Activated T-helper 2 cell treated with anti-CD3 and anti-CD28 coated beads, Interferon-gamma antibody, Interleukin-2, Interleukin-4, amounts not matched to agents 10 μg/mL and 5 μg/mL and 100 μg/mL, durations not matched to agents 14 hours and 24 hours and 36 hours (primary cell): ENCODE measurements at regions not wholly inside any gene's neighbourhood (a gene's known extent, or its start where the extent isn't known, plus 50 kb on each side); places are given as distances from the start of the nearest gene placed in this dataset.

Source experiments
- DNase-seq: peaks from one replicate; pipeline ENCODE4 v3.0.0; 2021; ENCODE audit warnings: low spot score
- H3K27ac Mint-ChIP-seq: one replicate; pipeline ENCODE4 v1.8.0; 2021; ENCODE audit warnings: mixed read lengths
- H3K27me3 Mint-ChIP-seq: one replicate; pipeline ENCODE4 v1.8.0; 2021; ENCODE audit warnings: low read depth, mixed read lengths
- H3K36me3 Mint-ChIP-seq: one replicate; pipeline ENCODE4 v1.8.0; 2021; ENCODE audit warnings: low read depth, mixed read lengths
- H3K4me1 Mint-ChIP-seq: one replicate; pipeline ENCODE4 v1.8.0; 2021; ENCODE audit warnings: low read depth, mixed read lengths
- H3K4me3 Mint-ChIP-seq: one replicate; pipeline ENCODE4 v1.8.0; 2021; ENCODE audit warnings: low read depth, mild to moderate bottlenecking, moderate library complexity, mixed read lengths
- H3K9me3 Mint-ChIP-seq: one replicate; pipeline ENCODE4 v1.8.0; 2021; ENCODE audit warnings: mixed read lengths
- intact Hi-C: fragments of 100-400 bp; cut with micrococcal nuclease; formaldehyde crosslinking; loops from one replicate; pipeline ENCODE4 v1.15.1; 2023

DNA sequence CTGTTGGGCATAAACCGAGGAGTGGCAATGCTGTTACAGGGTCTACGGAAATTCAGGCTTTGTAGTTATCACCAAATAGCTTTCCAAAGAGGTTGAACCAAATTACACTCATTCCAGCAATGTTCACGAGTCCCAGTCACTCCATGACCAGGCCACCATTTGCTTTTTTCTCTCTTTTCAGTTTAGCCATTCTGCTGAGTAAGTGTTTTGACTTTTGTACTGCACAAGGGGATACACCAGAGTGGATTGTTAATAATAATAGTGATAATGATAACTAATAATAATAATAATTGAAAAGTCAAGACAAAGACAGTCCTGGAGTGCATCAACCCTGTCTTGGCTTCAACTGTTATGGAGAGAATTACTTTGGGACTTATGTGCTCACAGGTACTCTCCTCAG lies 343.5 kb downstream of the AACS start:
- H3K27ac Mint-ChIP-seq, result no peak overlapping the region
- no peaks in the 10 kb centered on the region for H3K9me3 Mint-ChIP-seq
- no peak for DNase-seq
- no peaks in the 10 kb centered on the region for H3K36me3 Mint-ChIP-seq
- intact Hi-C loops, result no loop called here
- H3K4me3 Mint-ChIP-seq, result no peak overlapping the region
- no peaks in the 10 kb centered on the region for H3K27me3 Mint-ChIP-seq
- no peaks in the 10 kb centered on the region for H3K4me1 Mint-ChIP-seq

DNA sequence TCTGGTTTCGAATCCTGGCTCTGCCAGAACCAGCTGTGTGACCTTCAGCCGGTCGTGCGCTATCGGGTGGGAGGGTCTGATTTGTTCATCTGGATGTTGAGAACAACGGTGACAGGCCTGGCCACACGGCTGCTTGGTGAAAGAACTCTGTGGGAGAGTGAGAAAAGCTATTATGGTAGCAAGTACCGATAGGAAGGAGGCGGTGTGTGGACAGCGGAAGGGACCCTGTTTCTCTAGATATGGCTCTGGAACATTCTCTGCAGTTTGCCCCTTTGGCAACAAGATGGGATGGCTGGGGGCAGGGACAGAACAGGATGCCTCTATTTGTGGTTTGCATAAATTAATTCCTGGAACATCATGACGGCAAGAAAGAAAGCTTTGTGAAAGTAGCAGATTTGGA lies 347.3 kb downstream of the AACS start:
- no peaks in the 10 kb centered on the region for H3K9me3 Mint-ChIP-seq

GRCh38 chr12:125417446-125417845 lies 352.2 kb downstream of the AACS start:
- H3K9me3 Mint-ChIP-seq, result peaks cover 12% of the 10 kb centered on the region
- H3K27me3 Mint-ChIP-seq, result no peaks in the 10 kb centered on the region
- intact Hi-C loops, result no loop called here
- no peak overlapping the region for H3K27ac Mint-ChIP-seq
- no peak for DNase-seq
- H3K4me1 Mint-ChIP-seq, result no peaks in the 10 kb centered on the region
- H3K36me3 Mint-ChIP-seq, result no peaks in the 10 kb centered on the region
- H3K4me3 Mint-ChIP-seq, result no peak overlapping the region

More for the DNA sequence above, 347.3 kb downstream of the AACS start:
- H3K4me1 Mint-ChIP-seq, result no peaks in the 10 kb centered on the region
- H3K27me3 Mint-ChIP-seq, result no peaks in the 10 kb centered on the region
- intact Hi-C loops, result no loop called here
- H3K27ac Mint-ChIP-seq, result no peak overlapping the region
- no peak overlapping the region for H3K4me3 Mint-ChIP-seq
- no peaks in the 10 kb centered on the region for H3K36me3 Mint-ChIP-seq
- no peak for DNase-seq

- no peak for DNase-seq
- Mint-ChIP-seq H3K27ac (no peak overlapping the region), H3K4me3 (no peak overlapping the region), H3K27me3 (peaks cover 2% of the 10 kb centered on the region), H3K9me3 (peaks cover 12% of the 10 kb centered on the region), H3K36me3 (no peaks in the 10 kb centered on the region), H3K4me1 (no peaks in the 10 kb centered on the region)
- intact Hi-C loops, result no loop called here
These were observed 353.8 kb downstream of the AACS start for GRCh38 chr12:125418902-125419564.

DNA sequence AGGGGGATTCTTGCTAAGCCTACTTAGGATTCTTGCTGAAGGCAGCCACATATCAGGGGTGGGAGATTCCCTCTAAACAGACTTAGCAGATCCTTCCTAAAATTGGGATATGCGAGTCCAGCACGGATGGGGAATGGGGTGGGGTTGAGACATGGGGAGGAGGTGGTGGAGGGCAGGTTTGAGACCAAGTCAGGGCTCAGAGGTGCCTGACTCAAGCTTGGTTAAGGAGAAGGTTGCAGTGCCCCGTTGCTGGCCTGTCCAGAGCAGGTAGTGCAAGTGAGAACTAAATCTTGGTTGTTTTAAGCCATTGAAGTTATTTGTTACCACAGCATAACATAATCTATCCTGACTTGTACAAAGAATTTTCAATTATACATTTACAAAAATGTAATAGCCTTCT lies 359.7 kb downstream of the AACS start:
- DNase-seq, result no peak
- Mint-ChIP-seq H3K27me3 (peaks cover 2% of the 10 kb centered on the region), H3K27ac (no peak overlapping the region), H3K4me3 (no peak overlapping the region), H3K9me3 (peaks cover 10% of the 10 kb centered on the region), H3K4me1 (no peaks in the 10 kb centered on the region), H3K36me3 (no peaks in the 10 kb centered on the region)
- intact Hi-C loops, result no loop called here

GRCh38 chr12:125431516-125431915 lies 366.3 kb downstream of the AACS start:
- no peaks in the 10 kb centered on the region for H3K27me3 Mint-ChIP-seq
- H3K4me3 Mint-ChIP-seq, result no peak overlapping the region
- H3K27ac Mint-ChIP-seq, result no peak overlapping the region
- peaks cover 5% of the 10 kb centered on the region for H3K9me3 Mint-ChIP-seq
- DNase-seq, result no peak
- H3K36me3 Mint-ChIP-seq, result no peaks in the 10 kb centered on the region
- intact Hi-C loops, result no loop called here
- no peaks in the 10 kb centered on the region for H3K4me1 Mint-ChIP-seq

- H3K4me3 Mint-ChIP-seq, result no peak overlapping the region
- no peaks in the 10 kb centered on the region for H3K27me3 Mint-ChIP-seq
- no peak overlapping the region for H3K27ac Mint-ChIP-seq
- no peaks in the 10 kb centered on the region for H3K36me3 Mint-ChIP-seq
- intact Hi-C loops, result no loop called here
- no peak for DNase-seq
- no peaks in the 10 kb centered on the region for H3K4me1 Mint-ChIP-seq
- H3K9me3 Mint-ChIP-seq, result peaks cover 5% of the 10 kb centered on the region
These were observed 368.9 kb downstream of the AACS start for GRCh38 chr12:125434131-125434530.

- Mint-ChIP-seq H3K36me3 (no peaks in the 10 kb centered on the region), H3K27me3 (no peaks in the 10 kb centered on the region), H3K4me1 (no peaks in the 10 kb centered on the region), H3K9me3 (peaks cover 5% of the 10 kb centered on the region), H3K4me3 (no peak overlapping the region), H3K27ac (no peak overlapping the region)
- intact Hi-C loops, result no loop called here
- DNase-seq, result no peak
These were observed 369.8 kb downstream of the AACS start for GRCh38 chr12:125434936-125435443.

- H3K27ac Mint-ChIP-seq, result no peak overlapping the region
- no peaks in the 10 kb centered on the region for H3K27me3 Mint-ChIP-seq
- intact Hi-C loops, result no loop called here
- H3K36me3 Mint-ChIP-seq, result no peaks in the 10 kb centered on the region
- H3K9me3 Mint-ChIP-seq, result peaks cover 5% of the 10 kb centered on the region
- no peak overlapping the region for H3K4me3 Mint-ChIP-seq
- no peaks in the 10 kb centered on the region for H3K4me1 Mint-ChIP-seq
- no peak for DNase-seq
These were observed 370.6 kb downstream of the AACS start for GRCh38 chr12:125435871-125436270.

DNA sequence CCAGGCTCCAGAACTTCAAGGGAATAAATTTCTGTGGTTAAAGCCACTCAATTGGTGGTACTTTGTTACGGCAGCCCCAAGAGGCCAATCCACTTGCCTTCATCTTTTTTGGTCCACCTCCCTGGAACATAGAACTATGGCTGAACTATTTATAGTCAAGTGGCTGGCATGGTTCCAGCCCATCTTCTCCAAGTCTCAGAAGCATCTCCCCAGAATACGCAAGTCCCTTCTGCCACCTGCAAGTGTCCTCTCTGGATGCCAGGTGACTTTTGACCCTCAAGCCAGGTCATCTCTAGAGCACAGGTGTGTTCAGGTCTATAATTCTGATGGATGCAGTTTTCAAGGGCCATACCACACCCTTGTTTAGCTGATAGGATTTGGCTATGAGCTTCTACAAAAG lies 371.5 kb downstream of the AACS start:
- Mint-ChIP-seq H3K36me3 (no peaks in the 10 kb centered on the region), H3K27me3 (no peaks in the 10 kb centered on the region), H3K4me3 (no peak overlapping the region), H3K9me3 (peaks cover 5% of the 10 kb centered on the region), H3K4me1 (no peaks in the 10 kb centered on the region), H3K27ac (no peak overlapping the region)
- DNase-seq, result no peak
- intact Hi-C loops, result no loop called here

- Mint-ChIP-seq H3K4me3 (no peak overlapping the region), H3K4me1 (no peaks in the 10 kb centered on the region)
- intact Hi-C loops, result no loop called here
These were observed 375.2 kb downstream of the AACS start for GRCh38 chr12:125440399-125440798.

DNA sequence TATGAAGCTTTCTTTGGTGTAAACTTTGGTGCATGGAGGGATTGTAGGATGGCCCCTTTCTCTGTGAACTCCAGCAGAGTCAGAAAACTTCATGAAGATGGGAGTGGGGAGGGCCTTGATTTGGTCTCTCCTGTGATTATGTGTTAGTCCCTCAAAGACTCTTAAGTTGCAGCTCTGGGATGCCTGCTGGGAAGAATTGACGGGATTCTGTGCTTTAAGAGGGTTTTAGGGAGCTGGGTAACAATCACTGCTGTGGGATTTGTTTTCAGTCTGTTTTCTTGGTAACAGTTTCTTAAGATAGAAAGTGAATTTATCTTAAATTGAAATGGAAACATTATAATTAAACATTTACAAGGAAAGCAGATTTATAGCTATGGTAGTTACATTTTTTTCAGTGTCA lies 378.1 kb downstream of the AACS start:
- H3K27me3 Mint-ChIP-seq, result no peaks in the 10 kb centered on the region

More at GRCh38 chr12:125440399-125440798, 375.2 kb downstream of the AACS start:
- Mint-ChIP-seq H3K27me3 (no peaks in the 10 kb centered on the region), H3K36me3 (no peaks in the 10 kb centered on the region), H3K9me3 (no peaks in the 10 kb centered on the region), H3K27ac (no peak overlapping the region)
- no peak for DNase-seq

DNA sequence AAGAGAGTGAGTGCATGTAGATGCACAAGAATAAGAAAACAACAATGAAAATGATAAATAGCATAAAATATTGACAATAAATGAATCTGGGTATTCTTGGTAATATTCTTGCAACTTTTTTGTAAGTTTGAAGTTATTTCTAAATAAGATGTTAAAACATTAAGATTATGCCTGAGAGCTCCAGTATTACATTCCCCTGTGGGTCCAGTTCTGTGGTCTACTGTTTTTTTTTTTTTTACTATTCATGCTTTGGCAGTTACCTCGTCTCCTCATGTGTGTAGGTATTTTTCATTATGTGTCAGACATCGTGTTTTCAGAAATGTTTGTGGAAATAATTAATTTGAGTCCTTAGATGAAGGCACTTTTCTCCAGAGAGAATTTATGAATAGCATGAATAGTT lies 386.2 kb downstream of the AACS start:
- no peak overlapping the region for H3K27ac Mint-ChIP-seq
- H3K27me3 Mint-ChIP-seq, result no peaks in the 10 kb centered on the region
- no peak overlapping the region for H3K4me3 Mint-ChIP-seq
- H3K36me3 Mint-ChIP-seq, result no peaks in the 10 kb centered on the region
- no peak for DNase-seq
- no peaks in the 10 kb centered on the region for H3K4me1 Mint-ChIP-seq
- intact Hi-C loops, result no loop called here
- peaks cover 5% of the 10 kb centered on the region for H3K9me3 Mint-ChIP-seq

More for the DNA sequence above, 378.1 kb downstream of the AACS start:
- H3K4me1 Mint-ChIP-seq, result no peaks in the 10 kb centered on the region
- intact Hi-C loops, result no loop called here
- H3K36me3 Mint-ChIP-seq, result no peaks in the 10 kb centered on the region
- H3K27ac Mint-ChIP-seq, result no peak overlapping the region
- no peaks in the 10 kb centered on the region for H3K9me3 Mint-ChIP-seq
- H3K4me3 Mint-ChIP-seq, result no peak overlapping the region
- DNase-seq, result no peak

- H3K27ac Mint-ChIP-seq, result no peak overlapping the region
These were observed 388.5 kb downstream of the AACS start for GRCh38 chr12:125453751-125454150.

More at GRCh38 chr12:125453751-125454150, 388.5 kb downstream of the AACS start:
- DNase-seq, result no peak
- Mint-ChIP-seq H3K4me1 (no peaks in the 10 kb centered on the region), H3K36me3 (no peaks in the 10 kb centered on the region), H3K4me3 (no peak overlapping the region), H3K27me3 (no peaks in the 10 kb centered on the region), H3K9me3 (peaks cover 5% of the 10 kb centered on the region)
- intact Hi-C loops, result no loop called here
